Stimulated activated CD4-positive, alpha-beta T cell treated with anti-CD3 and anti-CD28 coated beads, Interleukin-2, amount 100 ng/mL, for 48 hours (primary cell): ENCODE measurements at regions not wholly inside any gene's neighbourhood (a gene's known extent, or its start where the extent isn't known, plus 50 kb on each side); places are given as distances from the start of the nearest gene placed in this dataset.
"Not testable (repeated sequence)": the region's sequence is repeated elsewhere in the genome, so short reads cannot be mapped to it uniquely, and the experiment has no call there.

Experiments
- DNase-seq, 2 donors: peaks; one replicate each; pipeline ENCODE4 v3.0.0-alpha.2; 2020

DNA sequence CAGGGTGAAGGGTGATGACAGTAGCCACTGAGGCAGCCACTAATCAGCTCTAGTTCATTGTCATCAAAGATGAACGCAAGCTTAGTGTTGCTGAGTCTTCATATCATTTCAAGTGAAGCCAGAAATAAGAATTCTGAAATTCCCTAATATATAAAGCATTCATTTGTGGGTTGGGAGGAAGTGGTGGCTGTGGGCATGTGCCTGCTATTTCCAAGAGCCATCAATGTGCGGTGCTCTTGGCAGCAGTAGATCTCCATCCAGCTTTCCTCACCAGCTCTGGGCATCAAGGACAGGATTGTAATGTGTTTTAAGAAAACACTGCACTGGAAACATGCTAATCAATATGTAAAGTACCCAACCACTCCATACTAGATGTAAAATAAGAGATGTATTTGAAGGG lies 202.5 kb upstream of the AHR start:
- no peak for DNase-seq

GRCh38 chr7:17097668-17098297 lies 200.7 kb upstream of the AHR start:
- no peak for DNase-seq

DNA sequence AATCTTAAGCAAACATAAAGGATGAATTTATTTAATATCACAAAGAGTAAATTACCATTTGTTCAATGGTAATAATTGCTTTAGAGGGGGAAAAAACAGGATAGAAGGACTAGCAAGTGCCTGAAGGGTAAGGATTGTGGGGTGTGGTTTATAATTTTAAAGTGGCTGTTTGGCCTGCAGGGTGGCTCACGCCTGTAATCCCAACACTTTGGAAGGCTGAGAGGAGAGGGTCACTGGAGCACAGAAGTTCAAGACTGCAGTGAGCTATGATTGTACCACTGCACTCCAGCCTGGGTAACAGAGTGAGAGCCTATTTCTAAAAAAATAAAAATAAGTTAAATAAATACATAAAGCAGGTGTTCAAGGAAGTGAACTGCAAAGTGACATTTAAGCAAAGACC lies 199.9 kb upstream of the AHR start:
- DNase-seq, result no peak

- no peak for DNase-seq
Measured at GRCh38 chr7:17099083-17099973, 199.1 kb upstream of the AHR start.

GRCh38 chr7:17099974-17100509 lies 198.4 kb upstream of the AHR start:
- not testable (repeated sequence) for DNase-seq

DNA sequence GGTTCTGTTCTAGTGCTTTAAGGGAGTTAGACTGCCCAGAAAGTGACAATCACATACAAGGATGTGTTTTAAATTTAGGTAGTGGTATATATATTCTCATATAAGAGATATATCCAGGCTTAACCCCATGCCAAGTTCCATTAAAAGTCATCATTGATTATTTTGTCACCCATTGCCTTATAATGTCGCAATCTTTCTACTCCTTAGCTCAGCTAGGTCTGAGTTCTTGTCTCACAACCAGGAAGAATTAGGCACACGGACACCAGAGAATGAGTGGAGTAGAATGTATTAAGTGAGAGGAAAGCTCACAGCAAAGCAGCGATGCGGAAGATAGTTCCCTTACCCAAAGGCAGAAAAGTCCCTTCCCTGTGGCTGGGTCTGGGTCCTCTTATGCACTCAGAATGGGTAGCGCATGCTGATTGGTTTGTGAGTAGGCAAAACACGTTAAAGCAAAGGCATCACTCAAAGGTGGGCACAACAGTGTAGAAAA lies 197.2 kb upstream of the AHR start:
- DNase-seq, result no peak

DNA sequence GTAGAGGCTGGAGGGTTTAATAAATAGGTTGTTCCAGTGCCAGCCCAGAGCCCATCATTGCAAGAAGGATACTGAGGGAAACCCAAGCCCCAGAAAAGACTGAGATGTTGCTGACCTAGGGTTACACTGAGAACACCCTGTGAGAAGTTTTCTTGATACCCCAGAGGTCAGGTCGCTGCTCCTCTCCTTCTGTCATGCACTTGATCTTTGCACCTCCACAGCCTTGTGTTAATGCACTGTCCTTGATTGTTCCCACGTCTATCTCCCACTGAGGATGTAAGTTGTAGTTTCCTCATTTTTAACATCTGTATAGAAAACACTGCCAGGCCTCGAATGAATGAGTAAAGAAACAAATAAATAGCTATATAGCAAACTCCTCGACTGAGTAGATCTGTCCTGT lies 195.3 kb upstream of the AHR start:
- DNase-seq, result no peak

GRCh38 chr7:17103984-17104383 lies 194.5 kb upstream of the AHR start:
- no peak for DNase-seq

DNA sequence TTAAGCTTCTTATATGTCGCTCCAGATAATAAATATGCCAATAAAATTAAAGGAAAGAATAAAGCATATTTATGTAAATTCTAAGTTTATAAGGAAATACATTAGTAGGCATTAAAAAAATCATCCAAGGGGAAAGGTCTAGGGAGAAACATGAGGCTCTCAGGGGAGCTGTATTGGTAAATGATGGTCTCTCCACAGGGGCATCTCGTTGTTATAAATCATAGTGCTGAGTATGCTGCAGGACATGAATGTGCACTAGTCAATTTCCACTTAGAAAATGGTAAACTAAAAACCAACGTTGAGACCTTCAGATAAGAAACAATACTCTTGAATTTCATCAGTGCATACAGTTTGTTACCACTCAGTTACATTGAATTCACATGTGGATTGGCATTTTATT lies 194.0 kb upstream of the AHR start:
- no peak for DNase-seq

DNA sequence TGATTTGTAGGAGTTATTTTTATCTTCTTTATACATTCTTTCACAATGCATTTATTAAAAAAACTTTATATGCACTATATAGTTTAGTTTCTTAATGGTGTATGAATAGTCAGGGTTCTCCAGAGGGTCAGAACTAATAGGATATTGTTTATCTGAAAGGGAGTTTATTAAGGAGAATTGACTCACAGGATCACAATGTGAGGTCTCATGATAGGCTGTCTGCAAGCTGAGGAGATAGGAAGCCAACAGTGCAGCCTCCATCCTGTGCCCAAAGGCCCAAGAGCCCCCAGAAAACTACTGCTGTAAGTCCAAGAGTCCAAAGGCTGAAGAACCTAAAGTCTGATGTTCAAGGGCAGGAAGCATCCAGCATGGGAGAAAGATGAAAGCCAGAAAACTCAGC lies 192.8 kb upstream of the AHR start:
- no peak for DNase-seq

- no peak for DNase-seq
Measured at GRCh38 chr7:17108049-17108584, 190.3 kb upstream of the AHR start.

GRCh38 chr7:17109020-17109419 lies 189.4 kb upstream of the AHR start:
- DNase-seq, result no peak

GRCh38 chr7:17113770-17114169 lies 184.7 kb upstream of the AHR start:
- DNase-seq, result not testable (repeated sequence)

DNA sequence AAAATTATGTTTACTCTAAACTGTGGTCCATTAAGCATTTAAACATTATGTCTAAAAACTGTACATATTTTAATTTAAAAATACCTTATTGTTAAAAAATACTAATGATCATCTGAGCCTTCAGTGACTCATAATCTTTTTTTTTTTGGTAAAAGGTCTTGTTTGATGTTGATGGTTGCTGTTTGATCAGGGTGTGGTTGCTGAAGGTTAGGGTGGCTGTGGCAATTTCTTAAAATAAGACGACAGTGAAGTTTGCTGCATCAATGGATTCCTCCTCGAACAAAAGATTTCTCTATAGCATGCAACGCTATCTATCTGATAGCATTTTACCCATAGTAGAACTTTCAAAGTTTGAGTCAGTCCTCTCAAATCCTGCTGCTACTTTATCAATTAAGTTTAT lies 180.0 kb upstream of the AHR start:
- DNase-seq, result no peak

- DNase-seq, result no peak
Measured at GRCh38 chr7:17120756-17121155, 177.7 kb upstream of the AHR start.

- no peak for DNase-seq
Measured at GRCh38 chr7:17121671-17122070, 176.8 kb upstream of the AHR start.

GRCh38 chr7:17123020-17123419 lies 175.4 kb upstream of the AHR start:
- no peak for DNase-seq

- DNase-seq, result no peak
Measured at GRCh38 chr7:17126413-17127268, 171.8 kb upstream of the AHR start.

GRCh38 chr7:17129218-17129617 lies 169.2 kb upstream of the AHR start:
- no peak for DNase-seq

GRCh38 chr7:17130281-17131059 lies 168.0 kb upstream of the AHR start:
- no peak for DNase-seq

DNA sequence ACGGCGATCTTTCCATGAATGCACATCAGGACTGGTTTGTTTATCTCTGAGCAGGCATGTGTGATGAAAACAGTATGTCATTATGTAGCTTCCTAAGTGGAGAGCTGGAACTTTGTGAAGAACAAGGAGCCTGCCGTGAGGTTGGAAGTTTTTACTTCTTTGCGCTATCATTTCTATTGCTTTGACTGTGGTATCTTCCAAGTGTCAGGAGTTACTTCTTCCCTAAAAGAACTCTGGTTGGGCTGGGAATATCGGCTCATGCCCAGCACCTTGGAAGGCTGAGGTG lies 167.4 kb upstream of the AHR start:
- no peak for DNase-seq

DNA sequence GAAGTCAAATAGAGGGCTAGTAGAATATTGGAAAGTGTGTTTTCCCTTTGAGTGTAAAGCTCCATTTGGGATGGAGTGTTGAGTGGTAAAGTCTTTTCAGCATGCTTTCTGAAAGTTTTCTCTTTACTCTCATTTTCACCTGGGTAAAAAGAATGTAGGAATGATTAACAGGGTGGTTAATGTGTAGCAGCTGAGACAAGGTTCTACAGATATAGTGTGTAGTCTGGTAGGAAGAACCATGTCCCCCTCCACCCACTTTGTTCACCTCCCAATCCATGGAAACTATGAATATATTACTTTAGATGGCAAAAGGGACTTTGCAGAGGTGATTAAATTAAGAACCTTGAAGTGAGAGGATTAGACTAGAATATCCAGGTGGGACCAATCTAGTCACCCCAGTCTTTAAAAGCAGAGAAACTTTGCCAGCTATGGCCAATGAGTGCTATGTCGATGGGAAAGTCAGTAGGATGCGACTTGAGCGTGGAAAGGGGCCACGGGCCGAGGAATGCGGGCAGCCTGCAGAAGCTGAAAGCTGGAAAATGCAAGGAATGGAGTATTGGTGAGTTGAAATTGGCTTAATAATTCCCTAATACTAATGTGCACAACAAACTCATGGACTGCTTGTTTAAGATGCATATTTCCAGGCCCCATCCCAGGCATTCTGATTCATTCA lies 166.3 kb upstream of the AHR start:
- DNase-seq, result no peak
